ENCODE measurements at regions not wholly inside any gene's neighbourhood (a gene's known extent, or its start where the extent isn't known, plus 50 kb on each side); places are given as distances from the start of the nearest gene placed in this dataset.

DNA sequence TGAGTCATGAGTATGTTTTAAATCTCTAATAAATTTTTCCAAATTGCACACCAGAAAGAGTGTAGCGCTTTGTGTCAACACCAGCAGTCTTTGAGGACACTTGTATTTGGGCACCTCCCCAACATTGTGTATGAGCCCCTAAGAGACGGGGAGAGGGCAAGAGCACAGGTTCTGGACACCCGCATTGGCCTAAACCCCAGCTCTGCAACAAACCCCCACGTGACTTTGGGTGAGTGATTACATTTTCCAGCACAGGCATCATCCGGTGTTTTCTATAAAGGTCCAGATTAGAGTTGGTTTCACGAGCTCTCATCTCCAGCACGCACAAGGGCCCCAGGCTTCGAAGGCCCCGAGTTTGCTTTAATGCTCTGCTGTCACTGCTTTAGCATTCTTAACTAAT, 66.3 kb upstream of the SLC45A1 start:
- Histone ChIP-seq H3K36me3 (replicated peaks in 1 of 2; ENCODE audit: control insufficient read depth in 1 of 2, insufficient read depth in 2 of 2, low read length in 2 of 2) (no peaks in the 10 kb centered on the region), H3K27ac (ENCODE audit: extremely low read length, insufficient read depth, low read length) (no peak overlapping the region), H3K27me3 (ENCODE audit: control insufficient read depth in 1 of 2, insufficient read depth in 2 of 2, low read length in 2 of 2) (no peaks in the 10 kb centered on the region), H3K4me2 (ENCODE audit: low read depth, low read length) (no peak overlapping the region), H3K79me2 (ENCODE audit: insufficient read depth, low read length) (no peaks in the 10 kb centered on the region), H3K4me1 (ENCODE audit: insufficient read depth, low read length) (peaks cover 58% of the 10 kb centered on the region), H2AFZ (ENCODE audit: low read length) (no peak overlapping the region), H4K20me1 (ENCODE audit: insufficient read depth, low read length) (no peaks in the 10 kb centered on the region), H3K4me3 (replicated peaks in 1 of 3; ENCODE audit: insufficient read depth in 1 of 3, low read depth in 2 of 3, low read length in 3 of 3) (no peak overlapping the region), H3K9ac (ENCODE audit: insufficient read depth, low read depth, low read length) (no peak overlapping the region), H3K9me3 (ENCODE audit: low read length) (no peaks in the 10 kb centered on the region)
- DNase-seq (ENCODE audit: low spot score) (no peak), ATAC-seq (no peak), FAIRE-seq (no peak)
- no TSS peak for BruUV-seq (replicated peaks)
- 94% methylated on average over 8 of the region's 9 CpGs for WGBS (ENCODE audit: low lambda C conversion rate)
- intact Hi-C loops (cut with micrococcal nuclease; ENCODE audit: unreplicated experiment) (no loop called here), in situ Hi-C loops (cut with HindIII; ENCODE audit: extremely low pct_ligation_motif_present, low pct_unique_long_range_greater_than_20kb) (no loop called here)
- CTCF ChIA-PET (ENCODE audit: low intra/inter-chr PET ratio, low total read pairs): no interaction called here
- TF ChIP-seq ZNF335 (CRISPR knock-in tag; IDR thresholded peaks at IDR 0.05) (no peak), PAWR (CRISPR knock-in tag; IDR thresholded peaks at IDR 0.05; ENCODE audit: borderline replicate concordance) (no peak), GABPB1 (CRISPR knock-in tag; IDR thresholded peaks at IDR 0.05) (no peak), ZNF264 (CRISPR knock-in tag; IDR thresholded peaks at IDR 0.05) (no peak), ZNF619 (CRISPR knock-in tag; IDR thresholded peaks at IDR 0.05) (no peak), ZNF792 (CRISPR knock-in tag; IDR thresholded peaks at IDR 0.05) (no peak), ZBTB37 (CRISPR knock-in tag; IDR thresholded peaks at IDR 0.05) (no peak), ZNF30 (CRISPR knock-in tag; IDR thresholded peaks at IDR 0.05) (no peak), ZNF546 (CRISPR knock-in tag; conservative IDR thresholded peaks at IDR 0.05) (no peak), TFDP1 (CRISPR knock-in tag; IDR thresholded peaks at IDR 0.05; ENCODE audit: borderline replicate concordance) (no peak), KLF13 (CRISPR knock-in tag; IDR thresholded peaks at IDR 0.05) (no peak)
- POLR2A ChIA-PET: interaction anchor here (0.7 to 1.8 kb wide), 2 partner anchors 13 to 97 kb away, joined by 4 to 5 read pairs; no protein-coding TSS in a partner anchor
